Prostate gland (tissue), 2 donors: ENCODE measurements at regions not wholly inside any gene's neighbourhood (a gene's known extent, or its start where the extent isn't known, plus 50 kb on each side); places are given as distances from the start of the nearest gene placed in this dataset.

ENCODE experiments used
- CTCF ChIP-seq, 4 experiments: fragments of 200-600 bp in 2 of 4; fragments of 450-650 bp in 2 of 4; sonication (generic) in 2 of 4; IDR thresholded peaks; 1 replicate in 3 of 4; 2 replicates in 1 of 4; pipeline ENCODE4 v1.5.1; 2016 to 2019; ENCODE audit warnings: antibody characterized with exemption in 4 of 4, mild to moderate bottlenecking in 2 of 4, moderate library complexity in 2 of 4
- POLR2A ChIP-seq: fragments of 450-650 bp; IDR thresholded peaks from one replicate; pipeline ENCODE4 v1.6.1; 2016; ENCODE audit warnings: antibody characterized with exemption, mild to moderate bottlenecking
- POLR2AphosphoS5 ChIP-seq: sonication (generic); formaldehyde crosslinking; IDR thresholded peaks from one replicate; pipeline ENCODE4 v1.6.1; 2017; ENCODE audit warnings: antibody characterized with exemption

GRCh38 chr2:67616749-67617148 is 219.6 kb downstream of the ETAA1 start:
- TF ChIP-seq CTCF (IDR thresholded peaks at IDR 0.05) (no peak), POLR2AphosphoS5 (no peak), POLR2A (no peak)
